ENCODE measurements at regions not wholly inside any gene's neighbourhood (a gene's known extent, or its start where the extent isn't known, plus 50 kb on each side); places are given as distances from the start of the nearest gene placed in this dataset.

- CTCF ChIA-PET = no interaction called here
- TF ChIP-seq, protein P1, sequence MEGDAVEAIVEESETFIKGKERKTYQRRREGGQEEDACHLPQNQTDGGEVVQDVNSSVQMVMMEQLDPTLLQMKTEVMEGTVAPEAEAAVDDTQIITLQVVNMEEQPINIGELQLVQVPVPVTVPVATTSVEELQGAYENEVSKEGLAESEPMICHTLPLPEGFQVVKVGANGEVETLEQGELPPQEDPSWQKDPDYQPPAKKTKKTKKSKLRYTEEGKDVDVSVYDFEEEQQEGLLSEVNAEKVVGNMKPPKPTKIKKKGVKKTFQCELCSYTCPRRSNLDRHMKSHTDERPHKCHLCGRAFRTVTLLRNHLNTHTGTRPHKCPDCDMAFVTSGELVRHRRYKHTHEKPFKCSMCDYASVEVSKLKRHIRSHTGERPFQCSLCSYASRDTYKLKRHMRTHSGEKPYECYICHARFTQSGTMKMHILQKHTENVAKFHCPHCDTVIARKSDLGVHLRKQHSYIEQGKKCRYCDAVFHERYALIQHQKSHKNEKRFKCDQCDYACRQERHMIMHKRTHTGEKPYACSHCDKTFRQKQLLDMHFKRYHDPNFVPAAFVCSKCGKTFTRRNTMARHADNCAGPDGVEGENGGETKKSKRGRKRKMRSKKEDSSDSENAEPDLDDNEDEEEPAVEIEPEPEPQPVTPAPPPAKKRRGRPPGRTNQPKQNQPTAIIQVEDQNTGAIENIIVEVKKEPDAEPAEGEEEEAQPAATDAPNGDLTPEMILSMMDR (IDR thresholded peaks at IDR 0.05) = no peak
- intact Hi-C loops (cut with micrococcal nuclease) = no loop called here
Measured at GRCh38 chr2:15731889-15732271, 140.2 kb downstream of the DDX1 start.

GRCh38 chr2:15732341-15733077, 140.8 kb downstream of the DDX1 start:
- ATAC-seq (no peak), DNase-seq (no peak)
- Mint-ChIP-seq H3K27ac (no peak overlapping the region), H3K4me3 (no peak overlapping the region), H3K9me3 (no peaks in the 10 kb centered on the region), H3K27me3 (peaks cover 2% of the 10 kb centered on the region), H3K36me3 (ENCODE audit: low read depth) (no peaks in the 10 kb centered on the region), H3K4me1 (ENCODE audit: low read depth) (no peaks in the 10 kb centered on the region)
- TF ChIP-seq, protein P1 (IDR thresholded peaks at IDR 0.05) = no peak
- intact Hi-C loops (cut with micrococcal nuclease) = no loop called here
- CTCF ChIA-PET = no interaction called here
- POLR2A ChIA-PET = interaction anchor here (0.6 kb wide), 1 partner anchor 10 kb away, joined by 3 read pairs; no protein-coding TSS in a partner anchor

More at GRCh38 chr2:15731889-15732271, 140.2 kb downstream of the DDX1 start:
- no peaks in the 10 kb centered on the region for H3K4me1 Mint-ChIP-seq (ENCODE audit: low read depth)
- H3K27ac Mint-ChIP-seq = no peak overlapping the region
- H3K27me3 Mint-ChIP-seq = peaks cover 2% of the 10 kb centered on the region
- H3K36me3 Mint-ChIP-seq (ENCODE audit: low read depth) = no peaks in the 10 kb centered on the region
- DNase-seq (no peak), ATAC-seq (no peak)
- H3K9me3 Mint-ChIP-seq = no peaks in the 10 kb centered on the region
- POLR2A ChIA-PET = interaction anchor here (0.6 kb wide), 1 partner anchor 11 kb away, joined by 3 read pairs; no protein-coding TSS in a partner anchor
- no peak overlapping the region for H3K4me3 Mint-ChIP-seq

DNA sequence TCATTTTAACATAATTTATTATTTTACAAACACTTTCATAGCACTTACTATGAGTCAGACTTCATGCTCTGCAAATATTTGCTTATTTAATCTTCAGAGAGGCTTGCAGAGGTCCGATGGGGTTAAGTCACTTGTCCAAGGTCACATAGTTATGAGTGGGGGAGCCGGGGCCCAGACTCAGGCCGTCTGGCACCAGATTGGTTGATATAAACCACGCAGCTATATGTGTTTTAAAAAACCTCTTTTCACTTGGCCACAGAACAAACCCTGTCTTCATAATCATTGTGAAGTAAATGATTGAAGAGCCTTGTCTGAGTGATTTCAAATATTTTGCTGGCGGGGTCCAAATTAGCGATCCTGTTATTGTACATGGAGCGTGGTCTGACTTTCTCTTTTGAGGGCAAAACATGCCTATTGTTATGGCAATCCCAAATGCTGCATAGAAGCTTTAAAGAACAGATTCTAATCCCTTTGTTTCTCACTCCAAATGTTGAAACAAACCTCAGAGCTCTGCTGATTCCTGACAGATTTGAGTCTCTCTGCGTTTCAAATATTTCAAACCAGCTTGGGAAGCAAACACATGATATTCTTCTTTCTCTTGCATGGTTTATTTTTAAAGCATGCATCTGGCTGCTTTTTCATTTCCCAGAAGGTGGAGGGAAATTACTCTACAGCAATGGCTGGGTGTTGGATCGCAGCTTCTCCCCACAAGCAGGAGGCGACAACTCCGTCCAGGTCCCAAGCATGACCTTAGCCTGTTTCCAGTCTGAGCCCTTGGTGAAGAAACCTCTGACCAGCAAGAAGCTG, 142.4 kb downstream of the DDX1 start:
- Mint-ChIP-seq H3K4me3 (no peak overlapping the region), H3K36me3 (ENCODE audit: low read depth) (no peaks in the 10 kb centered on the region), H3K27ac (no peak overlapping the region), H3K27me3 (no peaks in the 10 kb centered on the region), H3K4me1 (ENCODE audit: low read depth) (no peaks in the 10 kb centered on the region), H3K9me3 (no peaks in the 10 kb centered on the region)
- intact Hi-C loops (cut with micrococcal nuclease) = no loop called here
- POLR2A ChIA-PET = interaction anchor here (0.7 kb wide), 1 partner anchor 102 kb away, joined by 5 read pairs; no protein-coding TSS in a partner anchor
- ATAC-seq (no peak), DNase-seq (no peak)
- CTCF ChIA-PET = interaction anchor here (1.0 kb wide), 1 partner anchor 98 kb away, joined by 3 read pairs; no protein-coding TSS in a partner anchor
- TF ChIP-seq, protein P1 (IDR thresholded peaks at IDR 0.05) = no peak

- H3K27me3 Mint-ChIP-seq = no peaks in the 10 kb centered on the region
- no peak overlapping the region for H3K27ac Mint-ChIP-seq
- H3K9me3 Mint-ChIP-seq = no peaks in the 10 kb centered on the region
- H3K36me3 Mint-ChIP-seq (ENCODE audit: low read depth) = no peaks in the 10 kb centered on the region
- DNase-seq = no peak
- TF ChIP-seq, protein P1 (IDR thresholded peaks at IDR 0.05) = no peak
- ATAC-seq = no peak
- no peaks in the 10 kb centered on the region for H3K4me1 Mint-ChIP-seq (ENCODE audit: low read depth)
- intact Hi-C loops (cut with micrococcal nuclease) = no loop called here
- ChIA-PET CTCF (interaction anchor here (1.0 kb wide), 1 partner anchor 98 kb away, joined by 3 read pairs; no protein-coding TSS in a partner anchor), POLR2A (interaction anchor here (0.7 kb wide), 1 partner anchor 102 kb away, joined by 5 read pairs; no protein-coding TSS in a partner anchor)
- H3K4me3 Mint-ChIP-seq = no peak overlapping the region
Measured at GRCh38 chr2:15734674-15735483, 143.2 kb downstream of the DDX1 start.

Measured in activated CD8-positive, alpha-beta T cell treated with anti-CD3 and anti-CD28 coated beads for 36 hours (primary cell).